HTR-8/SVneo (cell line): ENCODE measurements at regions not wholly inside any gene's neighbourhood (a gene's known extent, or its start where the extent isn't known, plus 50 kb on each side); places are given as distances from the start of the nearest gene placed in this dataset.

Experiments
- DNase-seq: peaks from one replicate; pipeline ENCODE4 v3.0.0; 2011; ENCODE audit warnings: low spot score, mixed read lengths; ENCODE audit not compliant: insufficient read length
- FAIRE-seq: peaks from 2 replicates; lab custom pipeline; 2011; peaks lifted over from hg19 to GRCh38; lab: Jason Lieb, UNC

DNA sequence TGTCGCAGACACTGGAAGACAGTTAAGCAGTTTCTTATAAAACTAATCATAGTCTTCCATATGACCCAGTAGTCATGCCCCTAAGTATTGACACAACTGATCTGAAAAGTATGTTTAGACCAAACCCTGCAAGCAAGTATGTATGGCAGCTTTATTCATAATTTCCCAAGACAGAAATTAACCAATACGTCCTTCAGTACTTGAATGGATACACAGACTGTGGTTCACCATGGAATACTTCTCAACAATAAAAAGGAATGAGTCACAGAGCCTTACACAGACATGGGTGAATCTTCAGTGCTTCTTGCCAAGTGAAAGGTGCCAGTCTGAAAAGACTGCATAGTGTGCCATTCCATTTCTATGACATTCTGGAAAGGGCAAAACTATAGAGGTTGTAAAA lies 50.2 kb upstream of the AKR1E2 start:
- DNase-seq = no peak
- FAIRE-seq = no peak

GRCh38 chr10:4772202-4772570 lies 53.8 kb upstream of the AKR1E2 start:
- no peak for FAIRE-seq

GRCh38 chr10:4771554-4772201 lies 54.3 kb upstream of the AKR1E2 start:
- DNase-seq = no peak
- FAIRE-seq = no peak

More at GRCh38 chr10:4772202-4772570, 53.8 kb upstream of the AKR1E2 start:
- no peak for DNase-seq

GRCh38 chr10:4770801-4771553 lies 55.0 kb upstream of the AKR1E2 start:
- DNase-seq (peak; percentile 24), FAIRE-seq (no peak)

DNA sequence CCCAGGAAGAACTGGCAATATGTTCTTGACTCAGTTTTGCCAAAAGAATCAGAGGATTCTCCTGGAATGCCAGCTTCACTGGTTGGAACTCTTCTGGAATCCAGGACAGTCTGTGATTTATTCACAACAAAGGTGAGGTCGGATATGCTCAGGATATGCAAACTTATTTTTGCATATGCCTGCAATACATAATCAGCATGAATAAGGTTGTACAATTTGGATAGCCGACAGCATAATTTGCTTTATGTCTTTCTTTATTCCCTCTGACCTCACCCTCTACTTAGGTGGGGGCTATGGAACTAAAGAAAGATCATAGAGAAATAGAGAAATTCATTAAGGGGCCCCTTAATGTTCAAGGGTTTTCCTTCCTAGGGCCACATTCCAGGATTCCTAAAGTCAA lies 57.6 kb upstream of the AKR1E2 start:
- DNase-seq (no peak), FAIRE-seq (no peak)

GRCh38 chr10:4767033-4767814 lies 58.8 kb upstream of the AKR1E2 start:
- FAIRE-seq (no peak), DNase-seq (no peak)

GRCh38 chr10:4766454-4766853 lies 59.6 kb upstream of the AKR1E2 start:
- FAIRE-seq (no peak), DNase-seq (no peak)

GRCh38 chr10:4765428-4765827 lies 60.6 kb upstream of the AKR1E2 start:
- DNase-seq (no peak), FAIRE-seq (no peak)

DNA sequence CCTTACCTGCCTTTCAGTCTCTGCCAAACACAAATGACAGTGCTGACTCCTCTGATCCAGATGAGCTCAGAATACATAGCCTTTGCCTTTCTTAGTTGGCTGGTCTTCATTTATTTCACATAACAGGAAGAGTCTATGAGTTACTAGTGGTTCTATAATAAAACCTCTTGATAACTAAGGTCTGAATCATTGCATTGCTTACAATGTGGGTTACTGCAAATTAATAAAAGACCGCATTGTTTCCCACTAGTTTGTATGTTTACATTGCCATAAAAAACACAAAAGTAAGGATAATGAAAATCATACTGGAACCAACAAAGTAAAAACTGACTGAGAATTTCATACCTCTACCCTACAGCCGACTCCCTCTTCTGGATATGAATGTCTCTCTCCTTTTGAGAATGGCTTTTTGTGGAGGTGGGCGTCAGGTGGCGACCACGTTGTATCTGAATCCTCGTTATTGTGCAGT lies 62.0 kb upstream of the AKR1E2 start:
- DNase-seq = no peak
- no peak for FAIRE-seq

DNA sequence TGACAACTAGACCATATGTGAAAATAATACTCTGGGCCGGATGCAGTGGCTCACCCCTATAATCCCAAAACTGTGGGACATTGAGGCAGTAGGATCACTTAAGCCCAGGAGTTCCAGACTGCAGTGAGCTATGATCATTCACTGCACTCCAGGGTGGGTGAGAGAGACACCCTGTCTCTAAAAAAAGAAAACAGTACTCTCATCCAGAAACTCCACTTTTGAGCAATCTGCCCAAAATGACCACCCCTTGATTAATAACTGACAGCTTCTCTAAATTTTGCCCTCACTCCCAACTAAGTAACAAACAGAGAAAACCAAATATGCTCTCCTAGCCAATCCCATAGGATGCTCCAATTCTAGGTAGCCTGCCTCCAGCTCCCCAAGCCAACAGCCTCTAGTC lies 62.5 kb upstream of the AKR1E2 start:
- no peak for DNase-seq
- FAIRE-seq = no peak

DNA sequence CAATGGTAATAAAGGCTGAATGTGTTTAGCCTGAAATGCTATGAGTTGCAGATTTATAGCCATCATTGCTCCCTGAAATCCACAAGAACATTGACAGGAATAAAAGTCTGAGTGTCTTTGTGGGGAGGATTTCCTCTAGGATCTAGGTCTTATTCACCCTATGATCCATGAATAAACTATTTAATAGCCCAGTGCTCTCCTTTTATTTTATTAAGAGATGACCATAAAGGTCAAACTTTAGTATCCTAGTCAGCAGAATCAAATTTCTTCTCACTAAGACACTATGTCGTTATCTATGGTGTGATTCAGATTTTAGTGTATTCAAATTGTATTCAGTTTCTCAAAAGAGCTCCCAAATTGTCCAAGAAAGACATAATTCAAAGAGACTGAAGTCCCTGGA lies 67.8 kb upstream of the AKR1E2 start:
- FAIRE-seq (no peak), DNase-seq (no peak)

- no peak for FAIRE-seq
- no peak for DNase-seq
These were observed 70.6 kb upstream of the AKR1E2 start for GRCh38 chr10:4755286-4755989.

- FAIRE-seq = no peak
- no peak for DNase-seq
These were observed 71.9 kb upstream of the AKR1E2 start for GRCh38 chr10:4754143-4754542.

DNA sequence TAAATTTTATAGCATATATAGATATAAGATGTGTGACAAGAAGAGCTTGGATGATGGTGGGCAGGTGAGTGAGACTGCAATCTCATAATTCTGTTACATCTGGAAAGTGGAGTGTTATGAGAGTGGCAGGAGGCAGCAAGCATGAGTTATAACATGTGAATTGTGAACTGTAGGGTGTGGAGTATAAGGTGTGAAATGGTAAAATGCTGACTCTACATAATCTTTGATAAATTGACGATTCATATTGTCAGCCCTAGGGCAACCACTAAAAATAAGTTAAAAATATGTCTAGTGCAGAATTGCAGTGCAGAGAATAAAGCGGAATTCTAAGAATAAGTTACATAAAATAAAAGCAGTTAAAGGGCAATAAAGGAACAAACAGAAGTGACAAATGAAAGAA lies 74.8 kb upstream of the AKR1E2 start:
- DNase-seq (no peak), FAIRE-seq (no peak)

- FAIRE-seq (no peak), DNase-seq (no peak)
These were observed 76.8 kb upstream of the AKR1E2 start for GRCh38 chr10:4749271-4749574.

DNA sequence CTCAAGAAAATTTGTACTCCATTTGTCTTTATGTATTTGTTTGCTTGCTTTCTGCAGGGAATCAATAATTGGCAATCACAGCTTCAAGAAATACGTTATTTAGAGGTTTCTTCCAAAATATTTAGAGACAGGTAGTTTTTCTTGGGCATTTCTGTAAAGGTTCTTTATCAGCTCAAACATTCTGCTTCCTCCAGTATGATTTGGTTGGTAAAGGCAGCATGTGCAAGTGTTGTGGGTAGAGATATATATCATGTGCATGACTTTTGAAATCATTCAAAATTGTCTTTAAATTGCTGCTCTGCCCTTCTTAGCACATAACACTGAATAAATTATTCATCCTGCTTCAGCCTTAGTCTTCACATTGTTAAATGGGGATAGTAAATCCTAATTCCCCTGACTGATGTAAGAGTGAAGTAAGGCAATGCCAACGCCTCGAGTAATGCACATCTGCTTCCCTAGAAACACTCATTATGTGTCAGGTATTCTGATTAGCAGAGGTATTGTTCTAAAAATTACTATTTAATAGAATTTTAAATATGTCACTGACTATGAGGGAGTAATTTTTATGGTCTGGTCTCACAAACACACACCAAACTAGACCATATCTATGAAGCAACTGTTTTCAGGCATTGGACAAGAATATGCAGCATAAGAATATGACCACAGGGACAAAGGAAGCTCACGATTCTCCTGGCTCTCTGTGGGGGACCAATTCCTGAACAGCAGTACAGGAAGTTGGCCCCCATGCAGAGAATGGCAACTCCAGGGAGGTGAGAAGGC lies 77.3 kb upstream of the AKR1E2 start:
- DNase-seq (no peak), FAIRE-seq (no peak)

- FAIRE-seq (no peak), DNase-seq (no peak)
These were observed 83.8 kb upstream of the AKR1E2 start for GRCh38 chr10:4742217-4742616.

DNA sequence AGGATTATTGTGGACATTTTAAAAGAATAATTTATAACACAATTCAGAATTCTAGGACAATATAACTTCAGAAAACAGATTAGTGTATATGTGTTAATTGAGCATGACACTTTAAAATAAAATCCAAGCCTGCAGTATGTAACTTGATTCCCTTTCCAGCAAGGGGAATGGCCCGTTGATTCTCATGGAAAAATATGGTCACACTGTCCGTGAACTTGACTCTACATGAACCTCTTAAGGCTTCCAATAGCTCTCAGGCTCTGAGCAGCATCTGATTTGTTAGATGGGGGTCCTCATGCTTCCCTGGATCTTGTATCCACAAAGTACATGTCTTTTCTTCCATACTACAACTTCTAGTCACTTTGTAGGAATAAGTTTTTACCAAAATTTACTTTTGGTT lies 85.5 kb upstream of the AKR1E2 start:
- no peak for FAIRE-seq
- no peak for DNase-seq

DNA sequence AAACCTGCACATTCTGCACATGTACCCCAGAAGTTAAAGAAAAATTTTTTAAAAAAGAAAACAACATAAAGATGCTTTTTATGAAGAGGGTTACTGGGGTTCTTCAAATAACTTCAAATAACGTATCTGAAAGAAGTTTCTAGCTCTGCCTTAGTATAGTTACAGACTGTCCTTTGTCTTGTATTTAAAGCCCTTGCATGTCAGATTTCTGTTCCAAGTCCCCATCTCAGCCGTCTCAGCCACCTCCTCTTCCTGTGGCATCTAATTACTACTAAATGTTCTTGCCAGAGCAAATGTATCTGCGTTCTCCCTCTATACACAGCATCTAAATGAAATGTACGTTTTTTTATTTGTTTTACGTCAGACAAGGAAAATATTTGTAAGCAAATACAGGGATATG lies 89.4 kb upstream of the AKR1E2 start:
- FAIRE-seq (no peak), DNase-seq (no peak)

- FAIRE-seq (peak; percentile 9), DNase-seq (no peak)
These were observed 89.8 kb upstream of the AKR1E2 start for GRCh38 chr10:4736183-4736582.
